CD8-positive, alpha-beta memory T cell (primary cell): ENCODE measurements at regions not wholly inside any gene's neighbourhood (a gene's known extent, or its start where the extent isn't known, plus 50 kb on each side); places are given as distances from the start of the nearest gene placed in this dataset.

Experiments
- CTCF ChIA-PET: fragments of 350-600 bp; sonication (Branson Sonifier 250); formaldehyde crosslinking; loops from one replicate; lab custom pipeline; 2021; ENCODE audit warnings: antibody characterized with exemption; lab: Charles Lee
- POLR2A ChIA-PET: fragments of 350-600 bp; sonication (Branson Sonifier 250); formaldehyde crosslinking; loops from one replicate; lab custom pipeline; 2021; ENCODE audit warnings: antibody characterized with exemption; lab: Charles Lee
- DNase-seq, 5 donors: peaks; one replicate each; pipeline versions ENCODE4 v3.0.0 to v3.0.0-alpha.2; 2020 to 2022; ENCODE audit warnings: mixed read lengths in 1 of 5
- H3K27ac ChIP-seq: one replicate; pipeline ENCODE4 v1.7.0; 2013; ENCODE audit warnings: low read depth, mild to moderate bottlenecking, low read length, moderate library complexity
- H3K27me3 ChIP-seq: 2 replicates; pipeline ENCODE4 v1.7.0; 2013; ENCODE audit warnings: low read length, mild to moderate bottlenecking; ENCODE audit not compliant: insufficient read depth, poor library complexity, severe bottlenecking
- H3K36me3 ChIP-seq: 2 replicates; pipeline ENCODE4 v1.7.0; 2013; ENCODE audit warnings: mild to moderate bottlenecking, low read length, moderate library complexity; ENCODE audit not compliant: insufficient read depth
- H3K4me1 ChIP-seq: 2 replicates; pipeline ENCODE4 v1.7.0; 2013; ENCODE audit warnings: mild to moderate bottlenecking, low read length, moderate library complexity; ENCODE audit not compliant: insufficient read depth
- H3K4me3 ChIP-seq: 2 replicates; pipeline ENCODE4 v1.7.0; 2013; ENCODE audit warnings: mild to moderate bottlenecking, low read length
- H3K9me3 ChIP-seq: 2 replicates; pipeline ENCODE4 v1.7.0; 2013; ENCODE audit warnings: mild to moderate bottlenecking, low read length
- H3K27ac Mint-ChIP-seq, 8 donors: one replicate each; pipeline ENCODE4 v1.8.0; 2020 to 2021; ENCODE audit warnings: mixed read lengths in 8 of 8, mild to moderate bottlenecking in 6 of 8, inconsistent platforms in 3 of 8, moderate library complexity in 3 of 8
- H3K27me3 Mint-ChIP-seq, 2 donors: one replicate each; pipeline ENCODE4 v1.8.0; 2020 to 2021; ENCODE audit warnings: mixed read lengths in 2 of 2, mild to moderate bottlenecking in 1 of 2, moderate library complexity in 1 of 2
- H3K36me3 Mint-ChIP-seq, 3 donors: one replicate each; pipeline ENCODE4 v1.8.0; 2020 to 2021; ENCODE audit warnings: mixed read lengths in 3 of 3, inconsistent platforms in 1 of 3, mild to moderate bottlenecking in 1 of 3
- H3K4me1 Mint-ChIP-seq, 3 donors: one replicate each; pipeline ENCODE4 v1.8.0; 2020 to 2021; ENCODE audit warnings: mixed read lengths in 3 of 3, inconsistent platforms in 1 of 3, mild to moderate bottlenecking in 1 of 3
- H3K4me3 Mint-ChIP-seq, 7 donors: one replicate each; pipeline ENCODE4 v1.8.0; 2020 to 2021; ENCODE audit warnings: mixed read lengths in 7 of 7, mild to moderate bottlenecking in 6 of 7, moderate library complexity in 4 of 7, inconsistent platforms in 2 of 7
- H3K9me3 Mint-ChIP-seq, 5 donors: one replicate each; pipeline ENCODE4 v1.8.0; 2020 to 2022; ENCODE audit warnings: mixed read lengths in 5 of 5, mild to moderate bottlenecking in 3 of 5, moderate library complexity in 2 of 5, inconsistent platforms in 1 of 5

DNA sequence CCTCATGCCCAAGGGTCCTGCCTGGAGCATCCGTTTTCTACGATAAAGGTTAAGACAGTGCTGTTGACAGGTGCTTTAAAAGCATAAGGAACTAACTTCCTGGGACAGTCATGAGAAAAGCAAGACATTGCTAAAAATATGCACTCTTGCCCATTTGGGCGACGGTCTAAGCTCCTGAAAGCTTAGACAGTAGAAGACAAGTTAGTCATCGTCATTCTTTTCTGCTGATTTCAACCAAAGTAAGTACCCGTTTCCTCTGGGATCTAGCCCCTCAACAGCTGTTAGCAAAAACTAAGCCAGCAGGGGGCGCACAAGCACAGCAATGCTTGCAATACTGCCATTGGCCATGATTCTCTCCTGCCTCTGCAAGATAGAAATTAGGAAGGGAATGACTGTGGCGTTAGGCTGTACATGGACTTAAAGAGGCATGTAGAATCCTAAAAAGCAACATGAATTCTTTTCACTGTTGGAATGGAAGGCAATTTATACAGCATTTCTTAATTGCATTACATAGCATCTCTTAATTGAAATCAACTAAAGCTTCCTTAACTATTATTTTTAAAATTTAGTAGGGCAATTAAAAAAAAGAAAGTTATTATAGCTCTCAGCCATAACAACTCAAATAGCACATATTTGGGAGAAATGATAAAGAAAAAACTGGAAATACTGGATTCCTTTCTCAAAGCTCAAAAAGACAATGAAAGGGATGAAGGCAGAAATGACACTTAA is 147.8 kb upstream of the RALGAPA2 start:
- Mint-ChIP-seq H3K9me3 (no peaks in the 10 kb centered on the region), H3K36me3 (no peaks in the 10 kb centered on the region), H3K27ac (no peak overlapping the region), H3K4me1 (no peaks in the 10 kb centered on the region), H3K27me3 (peaks cover 7 to 25% of the 10 kb centered on the region in 2 donors), H3K4me3 (no peak overlapping the region)
- H3K9me3 ChIP-seq: no peaks in the 10 kb centered on the region
- no peak overlapping the region for H3K4me3 ChIP-seq
- no peak overlapping the region for H3K27ac ChIP-seq
- DNase-seq: peak; percentile 47 to 82 (median 69)
- CTCF ChIA-PET: interaction anchor here (0.6 to 3.7 kb wide), 17 partner anchors 9 to 711 kb away, joined by 3 to 27 read pairs (median 4); no protein-coding TSS in a partner anchor
- no peaks in the 10 kb centered on the region for H3K27me3 ChIP-seq
- no peaks in the 10 kb centered on the region for H3K36me3 ChIP-seq
- POLR2A ChIA-PET: no interaction called here
- no peaks in the 10 kb centered on the region for H3K4me1 ChIP-seq

DNA sequence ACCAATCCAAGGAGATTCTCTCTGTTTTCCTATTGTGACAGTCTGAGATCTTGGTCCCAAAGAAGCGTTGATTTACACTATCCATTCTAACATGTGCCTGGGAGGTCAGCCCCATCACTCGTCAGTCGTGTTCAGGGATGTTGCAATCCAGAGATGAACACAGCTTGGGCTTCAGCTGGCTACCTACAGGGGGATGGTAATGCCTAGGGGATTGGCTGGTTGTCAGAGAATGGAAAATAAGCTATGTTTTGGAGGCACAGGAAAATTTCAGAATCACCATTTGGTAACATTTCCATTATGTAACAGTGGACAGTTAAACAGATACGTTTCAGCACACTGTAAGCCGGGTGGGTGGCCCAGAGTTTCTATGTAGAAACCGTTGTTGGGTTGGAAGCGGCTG is 147.1 kb upstream of the RALGAPA2 start:
- H3K4me3 ChIP-seq: no peak overlapping the region
- no peaks in the 10 kb centered on the region for H3K9me3 Mint-ChIP-seq
- H3K4me1 ChIP-seq: no peaks in the 10 kb centered on the region
- no peaks in the 10 kb centered on the region for H3K36me3 Mint-ChIP-seq
- no peaks in the 10 kb centered on the region for H3K36me3 ChIP-seq
- no peak overlapping the region for H3K27ac Mint-ChIP-seq
- POLR2A ChIA-PET: no interaction called here
- CTCF ChIA-PET: interaction anchor here (0.6 to 3.7 kb wide), 14 partner anchors 9 to 658 kb away, joined by 3 to 27 read pairs (median 4); no protein-coding TSS in a partner anchor
- peaks cover 7 to 26% of the 10 kb centered on the region in 2 donors for H3K27me3 Mint-ChIP-seq
- no peak for DNase-seq
- no peaks in the 10 kb centered on the region for H3K4me1 Mint-ChIP-seq
- no peaks in the 10 kb centered on the region for H3K27me3 ChIP-seq
- H3K27ac ChIP-seq: no peak overlapping the region
- H3K9me3 ChIP-seq: no peaks in the 10 kb centered on the region
- no peak overlapping the region for H3K4me3 Mint-ChIP-seq

GRCh38 chr20:20856956-20857355 is 144.5 kb upstream of the RALGAPA2 start:
- Mint-ChIP-seq H3K9me3 (no peaks in the 10 kb centered on the region), H3K27ac (no peak overlapping the region), H3K27me3 (peaks cover 10 to 31% of the 10 kb centered on the region in 2 donors), H3K4me3 (no peak overlapping the region), H3K4me1 (no peaks in the 10 kb centered on the region), H3K36me3 (no peaks in the 10 kb centered on the region)
- H3K27ac ChIP-seq: no peak overlapping the region
- no peaks in the 10 kb centered on the region for H3K9me3 ChIP-seq
- no peaks in the 10 kb centered on the region for H3K27me3 ChIP-seq
- POLR2A ChIA-PET: no interaction called here
- no peak for DNase-seq
- CTCF ChIA-PET: no interaction called here
- H3K4me3 ChIP-seq: no peak overlapping the region
- H3K36me3 ChIP-seq: no peaks in the 10 kb centered on the region
- H3K4me1 ChIP-seq: no peaks in the 10 kb centered on the region

- Histone ChIP-seq H3K4me3 (no peak overlapping the region), H3K27me3 (no peaks in the 10 kb centered on the region), H3K9me3 (no peaks in the 10 kb centered on the region), H3K4me1 (no peaks in the 10 kb centered on the region), H3K36me3 (no peaks in the 10 kb centered on the region), H3K27ac (no peak overlapping the region)
- Mint-ChIP-seq H3K9me3 (no peaks in the 10 kb centered on the region), H3K27me3 (peaks cover 10 to 31% of the 10 kb centered on the region in 2 donors), H3K36me3 (no peaks in the 10 kb centered on the region), H3K27ac (no peak overlapping the region), H3K4me3 (no peak overlapping the region), H3K4me1 (no peaks in the 10 kb centered on the region)
- CTCF ChIA-PET: no interaction called here
- POLR2A ChIA-PET: no interaction called here
- DNase-seq: no peak
These were observed 143.9 kb upstream of the RALGAPA2 start for GRCh38 chr20:20856306-20856705.

DNA sequence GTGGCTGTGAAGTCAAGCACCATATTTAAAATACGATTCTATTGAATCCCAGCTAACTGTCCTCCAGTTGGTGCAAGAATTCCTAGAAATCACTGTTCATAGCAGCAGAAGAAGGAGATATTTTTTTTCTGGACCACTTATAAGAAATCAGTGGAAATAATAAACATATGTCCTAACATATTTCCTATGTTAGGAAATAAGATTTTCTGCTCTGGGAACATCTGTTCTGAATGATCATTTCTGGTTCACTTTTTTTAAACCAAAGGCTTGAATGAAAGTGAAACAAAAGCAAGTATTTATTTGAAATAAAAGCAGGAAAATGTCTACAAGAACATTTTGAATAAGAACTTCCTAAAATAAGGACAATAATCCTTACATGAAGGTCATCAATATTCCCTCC is 138.9 kb upstream of the RALGAPA2 start:
- no peak overlapping the region for H3K4me3 Mint-ChIP-seq
- H3K36me3 Mint-ChIP-seq: no peaks in the 10 kb centered on the region

DNA sequence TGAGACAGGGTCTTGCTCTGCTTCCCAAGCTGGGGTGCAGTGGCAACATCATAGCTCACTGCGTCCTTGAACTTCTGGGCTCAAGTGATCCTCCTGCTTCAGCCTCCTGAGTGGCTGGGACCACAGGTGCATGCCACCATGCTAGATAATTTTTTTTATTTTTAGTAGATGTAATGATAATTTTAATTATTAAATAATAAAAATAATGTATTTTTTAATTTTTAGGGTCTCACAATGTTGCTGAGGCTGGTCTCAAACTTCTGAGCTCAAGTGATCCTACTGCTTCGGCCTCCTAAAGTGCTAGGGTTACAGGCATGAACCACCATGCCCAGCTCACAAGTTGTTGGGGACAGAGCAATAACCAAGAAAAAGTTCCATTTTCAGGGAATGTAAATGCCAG is 138.0 kb upstream of the RALGAPA2 start:
- Histone ChIP-seq H3K4me1 (no peaks in the 10 kb centered on the region), H3K9me3 (no peaks in the 10 kb centered on the region), H3K27me3 (no peaks in the 10 kb centered on the region), H3K4me3 (no peak overlapping the region), H3K36me3 (no peaks in the 10 kb centered on the region), H3K27ac (no peak overlapping the region)
- no peak for DNase-seq
- ChIA-PET POLR2A (no interaction called here), CTCF (interaction anchor here (1.2 kb wide), 2 partner anchors 10 to 12 kb away, joined by 4 read pairs; no protein-coding TSS in a partner anchor)
- Mint-ChIP-seq H3K27ac (no peak overlapping the region), H3K4me3 (no peak overlapping the region), H3K4me1 (no peaks in the 10 kb centered on the region), H3K27me3 (peaks cover 7 to 17% of the 10 kb centered on the region in 2 donors), H3K36me3 (no peaks in the 10 kb centered on the region), H3K9me3 (no peaks in the 10 kb centered on the region)

More for the DNA sequence above, 138.9 kb upstream of the RALGAPA2 start:
- ChIA-PET POLR2A (no interaction called here), CTCF (interaction anchor here (0.7 to 1.2 kb wide), 2 partner anchors 9 to 13 kb away, joined by 3 to 4 read pairs; no protein-coding TSS in a partner anchor)
- Histone ChIP-seq H3K9me3 (no peaks in the 10 kb centered on the region), H3K4me3 (no peak overlapping the region), H3K27ac (no peak overlapping the region), H3K4me1 (no peaks in the 10 kb centered on the region), H3K36me3 (no peaks in the 10 kb centered on the region), H3K27me3 (no peaks in the 10 kb centered on the region)
- no peaks in the 10 kb centered on the region for H3K4me1 Mint-ChIP-seq
- no peak overlapping the region for H3K27ac Mint-ChIP-seq
- no peak for DNase-seq
- H3K9me3 Mint-ChIP-seq: no peaks in the 10 kb centered on the region
- peaks cover 7 to 17% of the 10 kb centered on the region in 2 donors for H3K27me3 Mint-ChIP-seq

DNA sequence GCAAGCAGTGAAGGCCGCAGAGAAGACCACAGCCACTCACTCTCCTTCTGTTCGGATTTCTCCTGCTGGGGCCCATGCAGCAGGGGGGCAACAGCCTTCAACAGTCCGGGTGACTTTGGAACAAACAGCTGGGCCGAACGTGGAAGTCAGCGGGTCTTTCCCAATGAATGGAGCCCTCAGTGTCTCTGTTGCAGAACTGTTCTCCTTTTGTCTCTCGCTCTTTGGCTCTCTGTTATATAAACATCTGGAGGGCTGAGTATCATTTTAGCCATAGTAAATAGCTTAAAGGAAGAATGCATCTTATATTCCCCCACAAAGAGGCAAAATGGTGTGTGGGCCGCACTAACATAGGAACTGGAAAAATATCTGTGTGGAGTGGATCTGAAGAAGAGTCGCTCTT is 136.7 kb upstream of the RALGAPA2 start:
- H3K27ac ChIP-seq: no peak overlapping the region
- ChIA-PET POLR2A (no interaction called here), CTCF (no interaction called here)
- H3K27me3 ChIP-seq: no peaks in the 10 kb centered on the region
- H3K4me3 ChIP-seq: no peak overlapping the region
- H3K4me1 ChIP-seq: no peaks in the 10 kb centered on the region
- Mint-ChIP-seq H3K4me3 (no peak overlapping the region), H3K27ac (no peak overlapping the region), H3K4me1 (no peaks in the 10 kb centered on the region), H3K9me3 (no peaks in the 10 kb centered on the region), H3K27me3 (peaks cover 7 to 13% of the 10 kb centered on the region in 2 donors), H3K36me3 (no peaks in the 10 kb centered on the region)
- DNase-seq: no peak
- no peaks in the 10 kb centered on the region for H3K36me3 ChIP-seq
- no peaks in the 10 kb centered on the region for H3K9me3 ChIP-seq

- Mint-ChIP-seq H3K9me3 (no peaks in the 10 kb centered on the region), H3K36me3 (no peaks in the 10 kb centered on the region), H3K4me1 (no peaks in the 10 kb centered on the region), H3K27ac (peak overlapping the region in 1 of 8 donors; percentile 58), H3K27me3 (peaks cover 7 to 12% of the 10 kb centered on the region in 2 donors), H3K4me3 (no peak overlapping the region)
- ChIA-PET CTCF (no interaction called here), POLR2A (no interaction called here)
- H3K27me3 ChIP-seq: no peaks in the 10 kb centered on the region
- no peak for DNase-seq
- no peaks in the 10 kb centered on the region for H3K4me1 ChIP-seq
- H3K27ac ChIP-seq: no peak overlapping the region
- no peaks in the 10 kb centered on the region for H3K9me3 ChIP-seq
- H3K36me3 ChIP-seq: no peaks in the 10 kb centered on the region
- H3K4me3 ChIP-seq: no peak overlapping the region
These were observed 135.4 kb upstream of the RALGAPA2 start for GRCh38 chr20:20847814-20848213.
